HEK293 (cell line): ENCODE measurements at regions not wholly inside any gene's neighbourhood (a gene's known extent, or its start where the extent isn't known, plus 50 kb on each side); places are given as distances from the start of the nearest gene placed in this dataset.

Experiments used
- CTCF ChIA-PET: fragments of 350-600 bp; formaldehyde crosslinking; extraction: SDS; loops from one replicate; lab custom pipeline; 2021; ENCODE audit warnings: antibody characterized with exemption; lab: Yijun Ruan, JAX
- POLR2A ChIA-PET: fragments of 300-600 bp; formaldehyde crosslinking; extraction: SDS; loops from one replicate; lab custom pipeline; 2020; ENCODE audit warnings: antibody characterized with exemption, inconsistent platforms; lab: Yijun Ruan, JAX
- H3K27ac ChIP-seq: fragments of 200-500 bp; sonication (Bioruptor generic); 2 replicates; pipeline ENCODE4 v1.5.1; 2014; ENCODE audit warnings: low read depth, low read length, control low read depth, inconsistent platforms; ENCODE audit errors: extremely low read depth
- H3K36me3 ChIP-seq, 2 experiments: fragments of 200-500 bp in 1 of 2; sonication (Bioruptor generic) in 1 of 2; 1 replicate in 1 of 2; 2 replicates in 1 of 2; pipeline ENCODE4 v1.5.1; 2014 to 2017; ENCODE audit warnings: inconsistent platforms in 2 of 2, low read length in 2 of 2; ENCODE audit not compliant: control insufficient read depth in 2 of 2, insufficient read depth in 1 of 2
- H3K4me1 ChIP-seq: fragments of 200-500 bp; sonication (Bioruptor generic); 2 replicates; pipeline ENCODE4 v1.5.1; 2014; ENCODE audit warnings: mild to moderate bottlenecking, low read length, inconsistent platforms; ENCODE audit not compliant: control insufficient read depth, insufficient read depth
- H3K4me3 ChIP-seq: 2 replicates; pipeline ENCODE4 v1.5.1; 2011; ENCODE audit warnings: low read depth, mild to moderate bottlenecking, control low read depth, low read length, moderate library complexity
- H3K9me3 ChIP-seq: fragments of 200-500 bp; sonication (Bioruptor generic); 2 replicates; pipeline ENCODE4 v1.5.1; 2014; ENCODE audit warnings: low read depth, low read length, inconsistent platforms; ENCODE audit not compliant: control insufficient read depth, insufficient read depth
- HOXD13 ChIP-seq: sonication (generic); formaldehyde crosslinking; IDR thresholded peaks from 2 replicates; pipeline ENCODE4 v1.8.0; 2022; ENCODE audit warnings: missing genetic modification reagents, borderline replicate concordance
- MYNN ChIP-seq: fragments of 450-650 bp; formaldehyde crosslinking; IDR thresholded peaks from 2 replicates; pipeline ENCODE4 v1.5.1; 2016; ENCODE audit warnings: missing biosample characterization, missing genetic modification characterization, borderline replicate concordance
- PRDM1 ChIP-seq: fragments of 450-650 bp; formaldehyde crosslinking; IDR thresholded peaks from 2 replicates; pipeline ENCODE4; 2016; ENCODE audit warnings: missing biosample characterization, missing genetic modification characterization
- SP2 ChIP-seq: fragments of 450-650 bp; formaldehyde crosslinking; IDR thresholded peaks from 2 replicates; pipeline ENCODE4 v1.5.1; 2016; ENCODE audit warnings: missing biosample characterization, missing genetic modification characterization
- YY1 ChIP-seq: fragments of 450-650 bp; formaldehyde crosslinking; IDR thresholded peaks from 2 replicates; pipeline ENCODE4 v1.5.1; 2018; ENCODE audit warnings: missing biosample characterization, missing genetic modification characterization
- ZBTB20 ChIP-seq: fragments of 450-650 bp; formaldehyde crosslinking; IDR thresholded peaks from 2 replicates; pipeline ENCODE4 v1.5.1; 2016; ENCODE audit warnings: missing biosample characterization, missing genetic modification characterization
- ZNF16 ChIP-seq: fragments of 450-650 bp; formaldehyde crosslinking; IDR thresholded peaks from 2 replicates; pipeline ENCODE4 v1.5.1; 2016; ENCODE audit warnings: low read depth, missing biosample characterization, missing genetic modification characterization
- ZNF394 ChIP-seq: fragments of 450-650 bp; formaldehyde crosslinking; IDR thresholded peaks from 2 replicates; pipeline ENCODE4 v1.5.1; 2016; ENCODE audit warnings: missing biosample characterization, missing genetic modification characterization, mild to moderate bottlenecking, moderate library complexity, borderline replicate concordance
- ZNF558 ChIP-seq: fragments of 450-650 bp; formaldehyde crosslinking; IDR thresholded peaks from 2 replicates; pipeline ENCODE4 v1.5.1; 2016; ENCODE audit warnings: missing biosample characterization, missing genetic modification characterization
- ZNF658 ChIP-seq: fragments of 450-650 bp; formaldehyde crosslinking; IDR thresholded peaks from 2 replicates; pipeline ENCODE4; 2016; ENCODE audit warnings: missing biosample characterization, missing genetic modification characterization
- ZNF747 ChIP-seq: fragments of 450-650 bp; formaldehyde crosslinking; IDR thresholded peaks from 2 replicates; pipeline ENCODE4 v1.5.1; 2016; ENCODE audit warnings: missing biosample characterization, missing genetic modification characterization
- TF ChIP-seq, protein P1 (sequence below): fragments of 450-650 bp; formaldehyde crosslinking; IDR thresholded peaks from 2 replicates; pipeline ENCODE4 v1.5.1; 2016; ENCODE audit warnings: missing biosample characterization, missing genetic modification characterization
- TF ChIP-seq, protein P2 (sequence below): fragments of 450-650 bp; formaldehyde crosslinking; IDR thresholded peaks from 2 replicates; pipeline ENCODE4 v1.5.1; 2016; ENCODE audit warnings: missing biosample characterization, missing genetic modification characterization
- TF ChIP-seq, protein P3 (sequence below): fragments of 450-650 bp; formaldehyde crosslinking; IDR thresholded peaks from 2 replicates; pipeline ENCODE4 v1.5.1; 2017; ENCODE audit warnings: missing biosample characterization, missing genetic modification characterization
- TF ChIP-seq, protein P4 (sequence below): fragments of 450-650 bp; formaldehyde crosslinking; IDR thresholded peaks from 2 replicates; pipeline ENCODE4 v1.5.1; 2016; ENCODE audit warnings: missing biosample characterization, missing genetic modification characterization
- TF ChIP-seq, protein P5 (sequence below): fragments of 450-650 bp; formaldehyde crosslinking; IDR thresholded peaks from 2 replicates; pipeline ENCODE4 v1.5.0; 2017; ENCODE audit warnings: missing biosample characterization, missing genetic modification characterization, borderline replicate concordance
- TF ChIP-seq, protein P6 (sequence below): fragments of 450-650 bp; formaldehyde crosslinking; conservative IDR thresholded peaks from 2 replicates; pipeline ENCODE4 v1.5.1; 2016; ENCODE audit warnings: low read depth, missing biosample characterization, missing genetic modification characterization
- TF ChIP-seq, protein P7 (sequence below): sonication (generic); formaldehyde crosslinking; IDR thresholded peaks from 2 replicates; pipeline ENCODE4 v1.8.1; 2022; ENCODE audit warnings: mild to moderate bottlenecking, moderate library complexity, missing genetic modification reagents

DNA sequence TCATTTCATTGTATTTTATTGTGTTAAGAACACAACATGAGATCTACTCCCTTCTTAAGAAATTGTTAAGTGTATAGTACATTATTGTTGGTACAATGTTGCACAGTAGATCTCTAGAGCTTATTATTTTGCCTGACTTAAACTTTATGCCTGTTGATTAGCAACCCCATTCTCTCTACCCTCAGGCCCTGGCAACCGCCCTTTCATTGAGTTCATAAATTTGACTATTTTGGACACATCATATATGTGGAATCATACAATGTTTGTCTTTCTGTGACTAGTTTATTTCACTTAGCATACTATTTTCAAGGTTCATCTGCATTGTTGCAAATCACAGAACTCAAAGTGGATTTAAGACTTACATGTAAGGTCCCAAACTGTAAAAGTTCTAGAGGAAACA, 222.1 kb downstream of the IL15 start (continued):
- TF ChIP-seq, protein P1, sequence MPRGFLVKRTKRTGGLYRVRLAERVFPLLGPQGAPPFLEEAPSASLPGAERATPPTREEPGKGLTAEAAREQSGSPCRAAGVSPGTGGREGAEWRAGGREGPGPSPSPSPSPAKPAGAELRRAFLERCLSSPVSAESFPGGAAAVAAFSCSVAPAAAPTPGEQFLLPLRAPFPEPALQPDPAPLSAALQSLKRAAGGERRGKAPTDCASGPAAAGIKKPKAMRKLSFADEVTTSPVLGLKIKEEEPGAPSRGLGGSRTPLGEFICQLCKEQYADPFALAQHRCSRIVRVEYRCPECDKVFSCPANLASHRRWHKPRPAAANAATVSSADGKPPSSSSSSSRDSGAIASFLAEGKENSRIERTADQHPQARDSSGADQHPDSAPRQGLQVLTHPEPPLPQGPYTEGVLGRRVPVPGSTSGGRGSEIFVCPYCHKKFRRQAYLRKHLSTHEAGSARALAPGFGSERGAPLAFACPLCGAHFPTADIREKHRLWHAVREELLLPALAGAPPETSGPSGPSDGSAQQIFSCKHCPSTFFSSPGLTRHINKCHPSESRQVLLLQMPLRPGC: no peak
- TF ChIP-seq, protein P2, sequence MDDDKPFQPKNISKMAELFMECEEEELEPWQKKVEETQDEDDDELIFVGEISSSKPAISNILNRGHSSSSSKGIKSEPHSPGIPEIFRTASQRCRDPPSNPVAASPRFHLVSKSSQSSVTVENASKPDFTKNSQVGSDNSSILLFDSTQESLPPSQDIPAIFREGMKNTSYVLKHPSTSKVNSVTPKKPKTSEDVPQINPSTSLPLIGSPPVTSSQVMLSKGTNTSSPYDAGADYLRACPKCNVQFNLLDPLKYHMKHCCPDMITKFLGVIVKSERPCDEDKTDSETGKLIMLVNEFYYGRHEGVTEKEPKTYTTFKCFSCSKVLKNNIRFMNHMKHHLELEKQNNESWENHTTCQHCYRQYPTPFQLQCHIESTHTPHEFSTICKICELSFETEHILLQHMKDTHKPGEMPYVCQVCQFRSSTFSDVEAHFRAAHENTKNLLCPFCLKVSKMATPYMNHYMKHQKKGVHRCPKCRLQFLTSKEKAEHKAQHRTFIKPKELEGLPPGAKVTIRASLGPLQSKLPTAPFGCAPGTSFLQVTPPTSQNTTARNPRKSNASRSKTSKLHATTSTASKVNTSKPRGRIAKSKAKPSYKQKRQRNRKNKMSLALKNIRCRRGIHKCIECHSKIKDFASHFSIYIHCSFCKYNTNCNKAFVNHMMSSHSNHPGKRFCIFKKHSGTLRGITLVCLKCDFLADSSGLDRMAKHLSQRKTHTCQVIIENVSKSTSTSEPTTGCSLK (tag by site-specific recombination): no peak
- no peak for TF ChIP-seq ZNF394 (tag by site-specific recombination)
- no peak for TF ChIP-seq ZNF558 (tag by site-specific recombination)
- no peak for TF ChIP-seq PRDM1 (tag by site-specific recombination)
- no peak for TF ChIP-seq ZBTB20

DNA sequence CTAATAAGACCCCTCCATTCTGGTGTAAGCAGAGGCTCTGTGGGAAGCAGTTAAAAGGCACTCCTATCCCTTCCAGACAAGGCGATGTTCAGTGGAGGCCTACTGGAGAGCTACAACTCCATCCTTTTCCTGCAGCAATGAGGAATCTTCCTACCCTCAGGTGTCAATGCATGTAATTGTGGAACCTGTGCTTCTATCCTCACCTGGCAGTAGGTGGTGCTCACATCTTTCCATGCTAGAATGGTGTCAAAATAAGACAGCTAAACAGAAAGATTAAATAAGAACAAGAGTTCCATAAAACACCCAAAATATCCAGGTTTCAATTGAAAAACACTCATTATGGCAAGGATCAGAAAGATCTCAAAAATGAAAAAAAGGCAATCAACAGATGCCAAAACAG, 224.6 kb downstream of the IL15 start:
- Histone ChIP-seq H3K4me1 (no peaks in the 10 kb centered on the region), H3K4me3 (no peak overlapping the region), H3K36me3 (no peaks in the 10 kb centered on the region), H3K9me3 (no peaks in the 10 kb centered on the region), H3K27ac (no peak overlapping the region)
- TF ChIP-seq ZNF747 (tag by site-specific recombination): no peak
- POLR2A ChIA-PET: no interaction called here
- CTCF ChIA-PET: interaction anchor here (0.6 kb wide), 2 partner anchors 104 to 1486 kb away, joined by 3 read pairs; no protein-coding TSS in a partner anchor

DNA sequence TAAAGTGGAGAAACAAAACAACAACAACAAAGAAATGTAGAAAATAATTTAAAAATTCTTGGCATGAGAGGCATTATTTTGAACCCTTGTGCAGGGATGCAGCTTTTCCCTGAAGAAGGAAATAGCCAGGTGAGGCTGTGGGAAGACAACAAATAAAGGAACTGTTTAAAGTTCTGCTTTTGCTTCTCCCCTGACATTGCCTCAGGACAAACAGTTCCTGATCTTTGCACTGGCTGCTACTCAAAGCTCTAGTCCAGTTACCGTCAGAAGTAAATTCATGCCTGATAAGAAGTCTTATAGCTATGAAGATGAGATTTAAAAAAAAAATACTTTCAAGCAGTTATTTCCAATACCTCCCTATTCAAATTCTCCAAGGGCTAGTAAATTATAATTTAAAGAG, 233.8 kb downstream of the IL15 start:
- no peaks in the 10 kb centered on the region for H3K4me1 ChIP-seq
- H3K36me3 ChIP-seq: no peaks in the 10 kb centered on the region
- H3K9me3 ChIP-seq: no peaks in the 10 kb centered on the region
- H3K27ac ChIP-seq: no peak overlapping the region
- POLR2A ChIA-PET: no interaction called here
- CTCF ChIA-PET: interaction anchor here (0.7 kb wide), 1 partner anchor 28 kb away, joined by 3 read pairs; no protein-coding TSS in a partner anchor
- no peak overlapping the region for H3K4me3 ChIP-seq
- TF ChIP-seq, protein P3, sequence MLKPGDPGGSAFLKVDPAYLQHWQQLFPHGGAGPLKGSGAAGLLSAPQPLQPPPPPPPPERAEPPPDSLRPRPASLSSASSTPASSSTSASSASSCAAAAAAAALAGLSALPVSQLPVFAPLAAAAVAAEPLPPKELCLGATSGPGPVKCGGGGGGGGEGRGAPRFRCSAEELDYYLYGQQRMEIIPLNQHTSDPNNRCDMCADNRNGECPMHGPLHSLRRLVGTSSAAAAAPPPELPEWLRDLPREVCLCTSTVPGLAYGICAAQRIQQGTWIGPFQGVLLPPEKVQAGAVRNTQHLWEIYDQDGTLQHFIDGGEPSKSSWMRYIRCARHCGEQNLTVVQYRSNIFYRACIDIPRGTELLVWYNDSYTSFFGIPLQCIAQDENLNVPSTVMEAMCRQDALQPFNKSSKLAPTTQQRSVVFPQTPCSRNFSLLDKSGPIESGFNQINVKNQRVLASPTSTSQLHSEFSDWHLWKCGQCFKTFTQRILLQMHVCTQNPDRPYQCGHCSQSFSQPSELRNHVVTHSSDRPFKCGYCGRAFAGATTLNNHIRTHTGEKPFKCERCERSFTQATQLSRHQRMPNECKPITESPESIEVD: no peak
- TF ChIP-seq YY1 (tag by site-specific recombination) (no peak), HOXD13 (no peak), ZNF658 (tag by site-specific recombination) (no peak), ZNF16 (tag by site-specific recombination) (no peak), SP2 (no peak), MYNN (tag by site-specific recombination) (no peak)
- TF ChIP-seq, protein P4, sequence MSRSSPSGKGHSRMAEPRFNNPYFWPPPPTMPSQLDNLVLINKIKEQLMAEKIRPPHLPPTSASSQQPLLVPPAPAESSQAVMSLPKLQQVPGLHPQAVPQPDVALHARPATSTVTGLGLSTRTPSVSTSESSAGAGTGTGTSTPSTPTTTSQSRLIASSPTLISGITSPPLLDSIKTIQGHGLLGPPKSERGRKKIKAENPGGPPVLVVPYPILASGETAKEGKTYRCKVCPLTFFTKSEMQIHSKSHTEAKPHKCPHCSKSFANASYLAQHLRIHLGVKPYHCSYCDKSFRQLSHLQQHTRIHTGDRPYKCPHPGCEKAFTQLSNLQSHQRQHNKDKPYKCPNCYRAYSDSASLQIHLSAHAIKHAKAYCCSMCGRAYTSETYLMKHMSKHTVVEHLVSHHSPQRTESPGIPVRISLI (tag by site-specific recombination): no peak
- TF ChIP-seq, protein P5, sequence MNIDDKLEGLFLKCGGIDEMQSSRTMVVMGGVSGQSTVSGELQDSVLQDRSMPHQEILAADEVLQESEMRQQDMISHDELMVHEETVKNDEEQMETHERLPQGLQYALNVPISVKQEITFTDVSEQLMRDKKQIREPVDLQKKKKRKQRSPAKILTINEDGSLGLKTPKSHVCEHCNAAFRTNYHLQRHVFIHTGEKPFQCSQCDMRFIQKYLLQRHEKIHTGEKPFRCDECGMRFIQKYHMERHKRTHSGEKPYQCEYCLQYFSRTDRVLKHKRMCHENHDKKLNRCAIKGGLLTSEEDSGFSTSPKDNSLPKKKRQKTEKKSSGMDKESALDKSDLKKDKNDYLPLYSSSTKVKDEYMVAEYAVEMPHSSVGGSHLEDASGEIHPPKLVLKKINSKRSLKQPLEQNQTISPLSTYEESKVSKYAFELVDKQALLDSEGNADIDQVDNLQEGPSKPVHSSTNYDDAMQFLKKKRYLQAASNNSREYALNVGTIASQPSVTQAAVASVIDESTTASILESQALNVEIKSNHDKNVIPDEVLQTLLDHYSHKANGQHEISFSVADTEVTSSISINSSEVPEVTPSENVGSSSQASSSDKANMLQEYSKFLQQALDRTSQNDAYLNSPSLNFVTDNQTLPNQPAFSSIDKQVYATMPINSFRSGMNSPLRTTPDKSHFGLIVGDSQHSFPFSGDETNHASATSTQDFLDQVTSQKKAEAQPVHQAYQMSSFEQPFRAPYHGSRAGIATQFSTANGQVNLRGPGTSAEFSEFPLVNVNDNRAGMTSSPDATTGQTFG: no peak
- TF ChIP-seq, protein P6, sequence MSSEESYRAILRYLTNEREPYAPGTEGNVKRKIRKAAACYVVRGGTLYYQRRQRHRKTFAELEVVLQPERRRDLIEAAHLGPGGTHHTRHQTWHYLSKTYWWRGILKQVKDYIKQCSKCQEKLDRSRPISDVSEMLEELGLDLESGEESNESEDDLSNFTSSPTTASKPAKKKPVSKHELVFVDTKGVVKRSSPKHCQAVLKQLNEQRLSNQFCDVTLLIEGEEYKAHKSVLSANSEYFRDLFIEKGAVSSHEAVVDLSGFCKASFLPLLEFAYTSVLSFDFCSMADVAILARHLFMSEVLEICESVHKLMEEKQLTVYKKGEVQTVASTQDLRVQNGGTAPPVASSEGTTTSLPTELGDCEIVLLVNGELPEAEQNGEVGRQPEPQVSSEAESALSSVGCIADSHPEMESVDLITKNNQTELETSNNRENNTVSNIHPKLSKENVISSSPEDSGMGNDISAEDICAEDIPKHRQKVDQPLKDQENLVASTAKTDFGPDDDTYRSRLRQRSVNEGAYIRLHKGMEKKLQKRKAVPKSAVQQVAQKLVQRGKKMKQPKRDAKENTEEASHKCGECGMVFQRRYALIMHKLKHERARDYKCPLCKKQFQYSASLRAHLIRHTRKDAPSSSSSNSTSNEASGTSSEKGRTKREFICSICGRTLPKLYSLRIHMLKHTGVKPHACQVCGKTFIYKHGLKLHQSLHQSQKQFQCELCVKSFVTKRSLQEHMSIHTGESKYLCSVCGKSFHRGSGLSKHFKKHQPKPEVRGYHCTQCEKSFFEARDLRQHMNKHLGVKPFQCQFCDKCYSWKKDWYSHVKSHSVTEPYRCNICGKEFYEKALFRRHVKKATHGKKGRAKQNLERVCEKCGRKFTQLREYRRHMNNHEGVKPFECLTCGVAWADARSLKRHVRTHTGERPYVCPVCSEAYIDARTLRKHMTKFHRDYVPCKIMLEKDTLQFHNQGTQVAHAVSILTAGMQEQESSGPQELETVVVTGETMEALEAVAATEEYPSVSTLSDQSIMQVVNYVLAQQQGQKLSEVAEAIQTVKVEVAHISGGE (tag by site-specific recombination): no peak
- TF ChIP-seq, protein P7, sequence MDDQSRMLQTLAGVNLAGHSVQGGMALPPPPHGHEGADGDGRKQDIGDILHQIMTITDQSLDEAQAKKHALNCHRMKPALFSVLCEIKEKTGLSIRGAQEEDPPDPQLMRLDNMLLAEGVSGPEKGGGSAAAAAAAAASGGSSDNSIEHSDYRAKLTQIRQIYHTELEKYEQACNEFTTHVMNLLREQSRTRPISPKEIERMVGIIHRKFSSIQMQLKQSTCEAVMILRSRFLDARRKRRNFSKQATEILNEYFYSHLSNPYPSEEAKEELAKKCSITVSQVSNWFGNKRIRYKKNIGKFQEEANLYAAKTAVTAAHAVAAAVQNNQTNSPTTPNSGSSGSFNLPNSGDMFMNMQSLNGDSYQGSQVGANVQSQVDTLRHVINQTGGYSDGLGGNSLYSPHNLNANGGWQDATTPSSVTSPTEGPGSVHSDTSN (CRISPR knock-in tag): no peak
